ENCODE measurements at regions not wholly inside any gene's neighbourhood (a gene's known extent, or its start where the extent isn't known, plus 50 kb on each side); places are given as distances from the start of the nearest gene placed in this dataset.

- H3K4me3 Mint-ChIP-seq: no peak overlapping the region
- Histone ChIP-seq H3K4me1 (ENCODE audit: control insufficient read depth, insufficient read depth, low read length, poor library complexity, severe bottlenecking) (no peaks in the 10 kb centered on the region), H3K4me3 (ENCODE audit: low read depth, low read length) (no peak overlapping the region), H3K27me3 (ENCODE audit: control insufficient read depth, insufficient read depth, low read length) (no peaks in the 10 kb centered on the region), H3K27ac (ENCODE audit: insufficient read depth, low read length, poor library complexity, severe bottlenecking) (no peak overlapping the region), H3K9me3 (ENCODE audit: control insufficient read depth in 2 of 2, low read length in 2 of 2) (peaks cover 3 to 5% of the 10 kb centered on the region in 2 experiments), H3K36me3 (ENCODE audit: control insufficient read depth, insufficient read depth, low read length) (no peaks in the 10 kb centered on the region)
- peaks cover 0 to 11% (median 0%) of the 10 kb centered on the region in 7 donors for H3K9me3 Mint-ChIP-seq
- H3K27ac Mint-ChIP-seq: no peak overlapping the region
- DNase-seq (no peak), ATAC-seq (ENCODE audit: low read depth in 2 of 2) (no peak)
- no peaks in the 10 kb centered on the region for H3K36me3 Mint-ChIP-seq
- no peaks in the 10 kb centered on the region for H3K4me1 Mint-ChIP-seq
- H3K27me3 Mint-ChIP-seq: peaks cover 8% of the 10 kb centered on the region
These were observed 50.8 kb upstream of the CACNA2D3 start for GRCh38 chr3:54071601-54072000.

GRCh38 chr3:54069961-54070360, 52.4 kb upstream of the CACNA2D3 start:
- ATAC-seq (ENCODE audit: low read depth in 2 of 2) (no peak), DNase-seq (no peak)
- no peak overlapping the region for H3K4me3 Mint-ChIP-seq
- Histone ChIP-seq H3K9me3 (ENCODE audit: control insufficient read depth in 2 of 2, low read length in 2 of 2) (peaks cover 3 to 5% of the 10 kb centered on the region in 2 experiments), H3K27me3 (ENCODE audit: control insufficient read depth, insufficient read depth, low read length) (no peaks in the 10 kb centered on the region), H3K4me3 (ENCODE audit: low read depth, low read length) (no peak overlapping the region), H3K27ac (ENCODE audit: insufficient read depth, low read length, poor library complexity, severe bottlenecking) (no peak overlapping the region), H3K36me3 (ENCODE audit: control insufficient read depth, insufficient read depth, low read length) (no peaks in the 10 kb centered on the region), H3K4me1 (ENCODE audit: control insufficient read depth, insufficient read depth, low read length, poor library complexity, severe bottlenecking) (no peaks in the 10 kb centered on the region)
- no peaks in the 10 kb centered on the region for H3K36me3 Mint-ChIP-seq
- peaks cover 0 to 11% (median 0%) of the 10 kb centered on the region in 7 donors for H3K9me3 Mint-ChIP-seq
- H3K4me1 Mint-ChIP-seq: no peaks in the 10 kb centered on the region
- peaks cover 8% of the 10 kb centered on the region for H3K27me3 Mint-ChIP-seq
- H3K27ac Mint-ChIP-seq: no peak overlapping the region

GRCh38 chr3:54067055-54067698, 55.2 kb upstream of the CACNA2D3 start:
- Histone ChIP-seq H3K27me3 (ENCODE audit: control insufficient read depth, insufficient read depth, low read length) (no peaks in the 10 kb centered on the region), H3K27ac (ENCODE audit: insufficient read depth, low read length, poor library complexity, severe bottlenecking) (no peak overlapping the region), H3K9me3 (ENCODE audit: control insufficient read depth in 2 of 2, low read length in 2 of 2) (peaks cover 3 to 5% of the 10 kb centered on the region in 2 experiments), H3K4me3 (ENCODE audit: low read depth, low read length) (no peak overlapping the region), H3K36me3 (ENCODE audit: control insufficient read depth, insufficient read depth, low read length) (no peaks in the 10 kb centered on the region), H3K4me1 (ENCODE audit: control insufficient read depth, insufficient read depth, low read length, poor library complexity, severe bottlenecking) (no peaks in the 10 kb centered on the region)
- ATAC-seq (ENCODE audit: low read depth in 2 of 2) (no peak), DNase-seq (no peak)
- Mint-ChIP-seq H3K27ac (no peak overlapping the region), H3K4me3 (no peak overlapping the region), H3K9me3 (peaks cover 0 to 11% (median 0%) of the 10 kb centered on the region in 7 donors), H3K27me3 (peaks cover 8% of the 10 kb centered on the region), H3K4me1 (no peaks in the 10 kb centered on the region), H3K36me3 (no peaks in the 10 kb centered on the region)

GRCh38 chr3:54066253-54066652, 56.1 kb upstream of the CACNA2D3 start:
- H3K27ac Mint-ChIP-seq: no peak overlapping the region
- no peaks in the 10 kb centered on the region for H3K4me1 Mint-ChIP-seq
- Histone ChIP-seq H3K9me3 (ENCODE audit: control insufficient read depth in 2 of 2, low read length in 2 of 2) (peaks cover 3 to 5% of the 10 kb centered on the region in 2 experiments), H3K4me1 (ENCODE audit: control insufficient read depth, insufficient read depth, low read length, poor library complexity, severe bottlenecking) (no peaks in the 10 kb centered on the region), H3K4me3 (ENCODE audit: low read depth, low read length) (no peak overlapping the region), H3K27ac (ENCODE audit: insufficient read depth, low read length, poor library complexity, severe bottlenecking) (no peak overlapping the region), H3K27me3 (ENCODE audit: control insufficient read depth, insufficient read depth, low read length) (no peaks in the 10 kb centered on the region), H3K36me3 (ENCODE audit: control insufficient read depth, insufficient read depth, low read length) (no peaks in the 10 kb centered on the region)
- ATAC-seq (ENCODE audit: low read depth in 2 of 2) (no peak), DNase-seq (no peak)
- no peaks in the 10 kb centered on the region for H3K36me3 Mint-ChIP-seq
- no peak overlapping the region for H3K4me3 Mint-ChIP-seq
- H3K9me3 Mint-ChIP-seq: peaks cover 0 to 11% (median 0%) of the 10 kb centered on the region in 7 donors
- H3K27me3 Mint-ChIP-seq: peaks cover 13% of the 10 kb centered on the region

GRCh38 chr3:54065586-54065985, 56.8 kb upstream of the CACNA2D3 start:
- Histone ChIP-seq H3K4me1 (ENCODE audit: control insufficient read depth, insufficient read depth, low read length, poor library complexity, severe bottlenecking) (no peaks in the 10 kb centered on the region), H3K36me3 (ENCODE audit: control insufficient read depth, insufficient read depth, low read length) (no peaks in the 10 kb centered on the region), H3K27ac (ENCODE audit: insufficient read depth, low read length, poor library complexity, severe bottlenecking) (no peak overlapping the region), H3K4me3 (ENCODE audit: low read depth, low read length) (no peak overlapping the region), H3K9me3 (ENCODE audit: control insufficient read depth in 2 of 2, low read length in 2 of 2) (peaks cover 0 to 5% of the 10 kb centered on the region in 2 experiments), H3K27me3 (ENCODE audit: control insufficient read depth, insufficient read depth, low read length) (no peaks in the 10 kb centered on the region)
- H3K4me1 Mint-ChIP-seq: no peaks in the 10 kb centered on the region
- no peak overlapping the region for H3K27ac Mint-ChIP-seq
- no peak overlapping the region for H3K4me3 Mint-ChIP-seq
- peaks cover 0 to 5% (median 0%) of the 10 kb centered on the region in 7 donors for H3K9me3 Mint-ChIP-seq
- peaks cover 13% of the 10 kb centered on the region for H3K27me3 Mint-ChIP-seq
- DNase-seq (no peak), ATAC-seq (ENCODE audit: low read depth in 2 of 2) (no peak)
- H3K36me3 Mint-ChIP-seq: no peaks in the 10 kb centered on the region

- Mint-ChIP-seq H3K36me3 (no peaks in the 10 kb centered on the region), H3K4me3 (no peak overlapping the region), H3K4me1 (no peaks in the 10 kb centered on the region), H3K9me3 (peaks cover 0 to 2% (median 0%) of the 10 kb centered on the region in 7 donors), H3K27ac (no peak overlapping the region), H3K27me3 (peaks cover 13% of the 10 kb centered on the region)
- DNase-seq (no peak), ATAC-seq (ENCODE audit: low read depth in 2 of 2) (no peak)
- no peak overlapping the region for H3K27ac ChIP-seq (ENCODE audit: insufficient read depth, low read length, poor library complexity, severe bottlenecking)
- H3K36me3 ChIP-seq (ENCODE audit: control insufficient read depth, insufficient read depth, low read length): no peaks in the 10 kb centered on the region
- peaks cover 0 to 5% of the 10 kb centered on the region in 2 experiments for H3K9me3 ChIP-seq (ENCODE audit: control insufficient read depth in 2 of 2, low read length in 2 of 2)
- no peaks in the 10 kb centered on the region for H3K27me3 ChIP-seq (ENCODE audit: control insufficient read depth, insufficient read depth, low read length)
- no peaks in the 10 kb centered on the region for H3K4me1 ChIP-seq (ENCODE audit: control insufficient read depth, insufficient read depth, low read length, poor library complexity, severe bottlenecking)
- no peak overlapping the region for H3K4me3 ChIP-seq (ENCODE audit: low read depth, low read length)
These were observed 57.2 kb upstream of the CACNA2D3 start for GRCh38 chr3:54065140-54065539.

- no peaks in the 10 kb centered on the region for H3K9me3 Mint-ChIP-seq
- H3K4me1 Mint-ChIP-seq: no peaks in the 10 kb centered on the region
- Histone ChIP-seq H3K4me1 (ENCODE audit: control insufficient read depth, insufficient read depth, low read length, poor library complexity, severe bottlenecking) (no peaks in the 10 kb centered on the region), H3K9me3 (ENCODE audit: control insufficient read depth in 2 of 2, low read length in 2 of 2) (peaks cover 0 to 1% of the 10 kb centered on the region in 2 experiments), H3K36me3 (ENCODE audit: control insufficient read depth, insufficient read depth, low read length) (no peaks in the 10 kb centered on the region), H3K4me3 (ENCODE audit: low read depth, low read length) (no peak overlapping the region), H3K27ac (ENCODE audit: insufficient read depth, low read length, poor library complexity, severe bottlenecking) (no peak overlapping the region), H3K27me3 (ENCODE audit: control insufficient read depth, insufficient read depth, low read length) (no peaks in the 10 kb centered on the region)
- ATAC-seq (ENCODE audit: low read depth in 2 of 2) (no peak), DNase-seq (no peak)
- no peak overlapping the region for H3K27ac Mint-ChIP-seq
- no peak overlapping the region for H3K4me3 Mint-ChIP-seq
- H3K36me3 Mint-ChIP-seq: no peaks in the 10 kb centered on the region
- H3K27me3 Mint-ChIP-seq: peaks cover 13% of the 10 kb centered on the region
These were observed 57.9 kb upstream of the CACNA2D3 start for GRCh38 chr3:54064486-54064885.

- DNase-seq: no peak
- Mint-ChIP-seq H3K36me3 (no peaks in the 10 kb centered on the region), H3K27ac (no peak overlapping the region), H3K4me1 (no peaks in the 10 kb centered on the region), H3K9me3 (peaks cover 0 to 3% (median 0%) of the 10 kb centered on the region in 7 donors), H3K4me3 (no peak overlapping the region), H3K27me3 (peaks cover 13% of the 10 kb centered on the region)
- Histone ChIP-seq H3K4me3 (ENCODE audit: low read depth, low read length) (no peak overlapping the region), H3K4me1 (ENCODE audit: control insufficient read depth, insufficient read depth, low read length, poor library complexity, severe bottlenecking) (no peaks in the 10 kb centered on the region), H3K27ac (ENCODE audit: insufficient read depth, low read length, poor library complexity, severe bottlenecking) (no peak overlapping the region), H3K9me3 (ENCODE audit: control insufficient read depth in 2 of 2, low read length in 2 of 2) (no peaks in the 10 kb centered on the region), H3K36me3 (ENCODE audit: control insufficient read depth, insufficient read depth, low read length) (no peaks in the 10 kb centered on the region), H3K27me3 (ENCODE audit: control insufficient read depth, insufficient read depth, low read length) (no peaks in the 10 kb centered on the region)
- ATAC-seq (ENCODE audit: low read depth in 2 of 2): no peak
These were observed 59.8 kb upstream of the CACNA2D3 start for GRCh38 chr3:54062546-54062945.
